SJCRH30 (cell line): ENCODE measurements at regions not wholly inside any gene's neighbourhood (a gene's known extent, or its start where the extent isn't known, plus 50 kb on each side); places are given as distances from the start of the nearest gene placed in this dataset.

Source experiments
- DNase-seq, 2 experiments: peaks; one replicate each; pipeline ENCODE4 v3.0.0-alpha.2; 2015 to 2020
- H3K27ac ChIP-seq: fragments of 250-450 bp; sonication (Bioruptor Pico); 2 replicates; pipeline ENCODE4 v1.5.1; 2020; ENCODE audit warnings: mild to moderate bottlenecking, moderate library complexity
- H3K27me3 ChIP-seq: fragments of 250-450 bp; sonication (Bioruptor Pico); 2 replicates; pipeline ENCODE4 v1.5.1; 2020; ENCODE audit warnings: mild to moderate bottlenecking, moderate library complexity
- H3K36me3 ChIP-seq: fragments of 250-450 bp; sonication (Bioruptor Pico); 2 replicates; pipeline ENCODE4 v1.5.1; 2020; ENCODE audit warnings: mild to moderate bottlenecking, moderate library complexity
- H3K4me1 ChIP-seq: fragments of 250-450 bp; sonication (Bioruptor Pico); 2 replicates; pipeline ENCODE4 v1.5.1; 2020; ENCODE audit warnings: mild to moderate bottlenecking, moderate library complexity
- H3K4me3 ChIP-seq: fragments of 250-450 bp; sonication (Bioruptor Pico); 2 replicates; pipeline ENCODE4 v1.5.1; 2020; ENCODE audit warnings: mild to moderate bottlenecking, moderate library complexity
- H3K9me3 ChIP-seq: fragments of 250-450 bp; sonication (Bioruptor Pico); replicated peaks from 2 replicates; pipeline ENCODE4 v1.5.1; 2020; ENCODE audit warnings: mild to moderate bottlenecking, moderate library complexity

DNA sequence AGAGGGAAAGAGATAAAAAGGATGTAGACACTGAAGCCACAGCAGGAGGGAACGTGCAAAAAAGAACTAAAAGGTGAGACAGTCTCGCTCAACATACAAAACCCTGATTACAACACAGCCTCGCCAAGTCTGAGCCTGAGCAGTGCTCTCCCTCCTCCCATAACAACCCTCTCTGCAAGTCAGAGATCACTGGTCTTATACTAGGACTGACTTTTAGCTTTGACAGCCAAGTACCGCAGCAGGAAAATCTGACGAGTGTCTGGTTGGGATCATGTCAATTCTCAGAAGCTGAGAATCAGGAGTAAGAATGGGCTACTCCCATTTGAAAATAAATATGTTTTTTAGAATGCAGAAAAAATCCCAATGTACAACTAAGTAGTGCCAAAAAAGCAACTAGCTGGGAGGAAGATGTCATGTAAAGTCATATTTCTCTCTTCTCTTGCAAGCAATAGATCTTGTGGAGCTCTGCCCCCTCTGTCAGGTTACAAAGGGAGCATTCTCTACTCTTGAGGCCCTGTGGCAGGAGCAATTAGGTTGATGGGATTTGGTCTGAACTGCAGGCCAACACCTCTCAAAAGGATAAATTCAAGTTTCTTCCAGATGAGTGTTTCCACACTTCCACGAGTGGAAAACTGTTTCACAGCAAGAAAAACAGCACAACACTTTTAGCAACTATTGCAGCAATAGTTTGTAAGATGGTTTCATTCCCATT is 118.9 kb upstream of the COL21A1 start:
- Histone ChIP-seq H3K27ac (no peak overlapping the region), H3K27me3 (no peaks in the 10 kb centered on the region), H3K4me3 (no peak overlapping the region), H3K36me3 (no peaks in the 10 kb centered on the region), H3K4me1 (peaks cover 26% of the 10 kb centered on the region), H3K9me3 (0 out of 2 replicates have a peak, but pooled peaks cover 3% of the 10 kb centered on the region)
- no peak for DNase-seq

- Histone ChIP-seq H3K27me3 (no peaks in the 10 kb centered on the region), H3K9me3 (no peaks in the 10 kb centered on the region), H3K27ac (peak overlapping the region; percentile 5; the same call in 1 of the 2 replicates), H3K4me1 (peaks cover 16% of the 10 kb centered on the region), H3K4me3 (no peak overlapping the region), H3K36me3 (no peaks in the 10 kb centered on the region)
- DNase-seq: no peak
Measured at GRCh38 chr6:56364827-56365339, 117.5 kb upstream of the COL21A1 start.

DNA sequence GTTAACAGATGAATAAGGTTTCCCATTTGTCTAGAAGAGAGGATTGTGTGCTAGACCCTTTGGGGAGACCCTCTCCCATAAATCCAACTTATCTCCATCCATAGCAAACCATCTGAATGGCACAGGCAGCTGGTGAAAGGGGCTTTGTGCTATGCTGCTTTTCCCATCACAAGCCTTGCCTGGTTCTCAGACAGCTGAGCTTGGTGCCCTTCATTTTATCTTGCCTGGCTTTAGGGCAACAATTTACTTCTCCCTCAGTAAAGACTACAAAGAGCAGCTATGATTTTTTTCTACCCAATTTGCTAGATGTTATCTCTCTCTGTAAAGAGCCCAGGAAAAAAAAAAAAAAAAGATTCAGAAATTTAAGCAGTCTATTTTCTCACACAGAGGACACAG is 117.0 kb upstream of the COL21A1 start:
- Histone ChIP-seq H3K27ac (peak overlapping the region; percentile 5; the same call in 1 of the 2 replicates), H3K4me3 (no peak overlapping the region), H3K9me3 (no peaks in the 10 kb centered on the region), H3K4me1 (peaks cover 16% of the 10 kb centered on the region), H3K27me3 (no peaks in the 10 kb centered on the region), H3K36me3 (no peaks in the 10 kb centered on the region)
- peak; percentile 23 to 54 for DNase-seq

GRCh38 chr6:56363796-56364430 is 116.5 kb upstream of the COL21A1 start:
- Histone ChIP-seq H3K4me1 (peaks cover 16% of the 10 kb centered on the region), H3K27me3 (no peaks in the 10 kb centered on the region), H3K4me3 (no peak overlapping the region), H3K9me3 (no peaks in the 10 kb centered on the region), H3K27ac (peak overlapping the region; percentile 5; the same call in 1 of the 2 replicates), H3K36me3 (no peaks in the 10 kb centered on the region)
- no peak for DNase-seq

- DNase-seq: no peak
- H3K4me3 ChIP-seq: no peak overlapping the region
- no peak overlapping the region for H3K27ac ChIP-seq
- H3K9me3 ChIP-seq: no peaks in the 10 kb centered on the region
- H3K27me3 ChIP-seq: no peaks in the 10 kb centered on the region
- H3K4me1 ChIP-seq: peaks cover 15% of the 10 kb centered on the region
- no peaks in the 10 kb centered on the region for H3K36me3 ChIP-seq
Measured at GRCh38 chr6:56361812-56362211, 114.4 kb upstream of the COL21A1 start.

DNA sequence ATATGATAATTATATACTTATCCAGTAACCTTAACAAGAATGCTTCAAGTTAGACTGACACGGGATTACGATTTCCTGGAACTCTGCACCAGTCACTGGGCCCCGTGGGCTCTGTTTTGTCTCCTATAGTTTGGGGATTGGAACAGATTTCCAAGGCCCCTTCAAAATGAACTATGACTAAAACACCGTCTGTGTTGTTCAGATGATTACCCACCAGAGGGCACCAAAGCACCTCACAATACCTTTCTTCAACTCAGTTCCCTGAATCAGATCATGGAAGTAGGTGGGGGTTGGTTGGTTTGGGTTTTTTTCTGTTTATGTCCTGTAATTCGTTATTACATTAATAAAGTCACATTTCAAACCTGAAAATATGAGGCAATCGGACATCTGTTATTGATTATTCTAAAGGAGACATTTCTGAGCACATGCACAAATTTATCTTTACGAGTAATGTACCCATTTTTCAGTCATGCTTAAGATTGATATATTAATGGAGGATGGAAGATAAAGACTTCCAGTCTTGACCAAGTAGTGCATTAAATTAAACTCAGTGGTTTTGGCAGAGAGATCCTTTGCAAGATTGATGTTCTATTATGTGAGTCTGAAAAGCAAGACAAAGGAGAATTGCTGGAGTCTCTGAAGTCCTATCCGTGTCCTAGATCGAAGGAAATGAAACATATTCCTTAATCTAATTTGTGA is 112.0 kb upstream of the COL21A1 start:
- DNase-seq: peak; percentile 64 to 89
- Histone ChIP-seq H3K27me3 (no peaks in the 10 kb centered on the region), H3K36me3 (no peaks in the 10 kb centered on the region), H3K9me3 (no peaks in the 10 kb centered on the region), H3K4me3 (no peak overlapping the region), H3K27ac (no peak overlapping the region), H3K4me1 (peaks cover 6% of the 10 kb centered on the region)

DNA sequence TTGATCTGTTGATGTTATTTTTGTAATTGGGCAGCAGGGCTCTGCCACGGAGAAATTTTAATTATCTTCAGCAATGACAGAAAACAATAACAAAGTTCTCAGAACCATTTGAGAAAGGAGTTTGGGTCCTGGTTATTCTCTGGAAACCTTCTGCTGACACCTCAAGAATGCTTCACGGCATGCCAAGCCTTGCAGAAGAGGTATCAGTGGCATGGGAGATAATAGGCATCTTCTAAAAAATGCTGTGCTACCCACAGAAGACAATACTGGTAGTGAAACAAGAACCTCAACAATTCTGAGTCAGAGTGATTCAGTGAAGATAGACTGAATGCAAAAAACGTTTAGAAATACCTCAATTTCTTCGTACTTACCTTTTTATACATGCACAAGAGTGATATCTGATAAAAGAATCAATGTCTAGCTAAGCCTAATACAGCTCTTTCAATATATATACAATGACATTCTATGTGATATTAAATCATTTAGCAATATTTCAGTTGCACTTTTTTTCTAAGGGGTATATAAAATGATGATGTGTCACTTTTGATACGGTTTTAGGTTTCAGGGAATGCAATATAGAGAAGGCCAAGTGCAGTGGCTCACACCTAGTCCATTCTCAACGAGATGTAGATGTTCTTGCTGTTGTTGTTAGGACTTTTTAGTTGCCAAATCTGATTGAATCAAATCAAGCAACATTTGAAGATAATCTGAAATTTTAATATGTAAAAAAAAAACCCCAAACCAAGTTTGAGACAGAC is 110.4 kb upstream of the COL21A1 start:
- H3K4me3 ChIP-seq: no peak overlapping the region
- peaks cover 4% of the 10 kb centered on the region; the same call in 1 of the 2 replicates for H3K9me3 ChIP-seq
- H3K27ac ChIP-seq: no peak overlapping the region

DNA sequence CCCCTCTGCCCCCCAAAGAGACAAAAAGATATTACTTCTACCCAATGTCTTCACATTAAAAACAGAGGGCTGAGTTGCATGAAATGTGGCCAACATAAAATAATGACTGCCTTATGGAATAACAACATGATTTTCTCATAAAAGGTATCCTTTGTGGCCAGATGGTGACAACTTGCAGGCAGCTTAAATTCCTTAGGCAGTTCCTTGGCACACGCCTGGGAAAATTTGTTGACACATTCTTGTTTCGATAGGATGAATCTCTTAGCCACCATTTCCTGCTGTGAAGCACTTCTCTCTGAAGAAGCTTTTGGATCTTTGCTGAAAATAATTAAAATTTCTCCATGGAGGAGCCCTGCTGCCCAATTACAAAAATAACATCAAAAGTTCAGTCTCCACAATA is 109.0 kb upstream of the COL21A1 start:
- Histone ChIP-seq H3K27me3 (no peaks in the 10 kb centered on the region), H3K36me3 (no peaks in the 10 kb centered on the region), H3K4me1 (0 out of 2 replicates have a peak, but pooled peaks cover 4% of the 10 kb centered on the region), H3K9me3 (peaks cover 4% of the 10 kb centered on the region; the same call in 1 of the 2 replicates), H3K27ac (no peak overlapping the region), H3K4me3 (no peak overlapping the region)
- DNase-seq: no peak

More for the DNA sequence above, 110.4 kb upstream of the COL21A1 start:
- Histone ChIP-seq H3K36me3 (no peaks in the 10 kb centered on the region), H3K27me3 (no peaks in the 10 kb centered on the region), H3K4me1 (0 out of 2 replicates have a peak, but pooled peaks cover 4% of the 10 kb centered on the region)
- no peak for DNase-seq

GRCh38 chr6:56353860-56354259 is 106.5 kb upstream of the COL21A1 start:
- no peak overlapping the region for H3K27ac ChIP-seq
- H3K27me3 ChIP-seq: no peaks in the 10 kb centered on the region
- no peak for DNase-seq
- H3K4me3 ChIP-seq: no peak overlapping the region
- H3K36me3 ChIP-seq: no peaks in the 10 kb centered on the region
- H3K9me3 ChIP-seq: peaks cover 4% of the 10 kb centered on the region; the same call in 1 of the 2 replicates
- H3K4me1 ChIP-seq: 0 out of 2 replicates have a peak, but pooled peaks cover 4% of the 10 kb centered on the region

DNA sequence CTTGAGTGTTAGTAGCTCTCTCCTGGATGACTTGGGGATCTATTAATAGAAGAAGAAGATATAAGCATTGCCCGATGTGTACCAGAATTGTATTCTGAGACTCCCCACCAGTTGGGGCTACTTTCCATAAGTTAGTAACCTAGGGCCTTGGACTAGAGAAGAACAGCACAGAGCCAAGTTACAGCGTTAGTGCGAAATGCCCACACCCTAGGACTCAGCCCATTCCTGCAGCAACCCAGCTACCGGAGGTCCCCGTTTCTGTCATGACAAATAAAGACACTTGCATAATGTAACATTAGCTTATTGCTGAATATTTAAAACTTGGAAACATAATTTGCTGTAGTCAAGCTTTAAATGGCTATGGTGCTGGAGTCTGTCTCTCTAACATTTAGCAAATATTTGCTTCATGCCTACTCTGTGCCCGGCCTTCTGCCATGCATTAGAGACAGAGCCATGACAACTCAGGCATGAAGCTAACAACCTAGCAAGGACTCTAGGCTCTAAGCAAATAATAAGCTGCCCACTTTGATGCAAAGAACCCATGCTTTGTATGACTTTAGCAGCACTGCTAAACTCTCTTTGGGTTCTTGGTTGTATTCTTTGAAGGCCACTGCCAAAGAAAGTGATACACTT is 103.4 kb upstream of the COL21A1 start:
- no peak overlapping the region for H3K27ac ChIP-seq
- no peaks in the 10 kb centered on the region for H3K4me1 ChIP-seq
- no peaks in the 10 kb centered on the region for H3K27me3 ChIP-seq
- DNase-seq: no peak
- no peaks in the 10 kb centered on the region for H3K36me3 ChIP-seq
- no peak overlapping the region for H3K4me3 ChIP-seq
- peaks cover 4% of the 10 kb centered on the region; the same call in 1 of the 2 replicates for H3K9me3 ChIP-seq

- no peak for DNase-seq
- H3K4me3 ChIP-seq: no peak overlapping the region
- H3K9me3 ChIP-seq: peaks cover 4% of the 10 kb centered on the region; the same call in 1 of the 2 replicates
- no peaks in the 10 kb centered on the region for H3K27me3 ChIP-seq
- H3K27ac ChIP-seq: no peak overlapping the region
- no peaks in the 10 kb centered on the region for H3K4me1 ChIP-seq
- no peaks in the 10 kb centered on the region for H3K36me3 ChIP-seq
Measured at GRCh38 chr6:56349194-56349593, 101.8 kb upstream of the COL21A1 start.

- peaks cover 4% of the 10 kb centered on the region; the same call in 1 of the 2 replicates for H3K9me3 ChIP-seq
- DNase-seq: no peak
- H3K36me3 ChIP-seq: no peaks in the 10 kb centered on the region
- no peaks in the 10 kb centered on the region for H3K4me1 ChIP-seq
- no peak overlapping the region for H3K27ac ChIP-seq
- no peak overlapping the region for H3K4me3 ChIP-seq
- H3K27me3 ChIP-seq: no peaks in the 10 kb centered on the region
Measured at GRCh38 chr6:56348578-56348977, 101.2 kb upstream of the COL21A1 start.

DNA sequence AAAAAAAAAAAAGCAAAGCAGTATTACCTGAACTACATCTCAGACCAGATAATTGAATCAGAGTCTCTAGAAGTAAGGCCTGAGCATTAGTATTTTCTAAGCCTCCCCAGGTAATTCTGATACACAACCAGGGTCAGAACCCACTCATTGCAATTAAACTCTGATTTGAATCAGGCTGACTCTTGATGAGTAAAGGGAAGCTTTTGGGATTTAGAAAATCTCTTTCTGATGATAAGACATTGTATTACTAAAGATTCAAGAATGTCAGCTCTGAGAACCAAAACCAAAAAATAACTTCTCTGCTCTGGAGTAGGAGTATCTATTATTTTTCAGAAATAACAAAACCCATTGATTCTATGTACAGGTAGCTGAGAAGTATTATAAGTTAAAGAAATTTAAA is 100.1 kb upstream of the COL21A1 start:
- no peak for DNase-seq
- no peaks in the 10 kb centered on the region for H3K27me3 ChIP-seq
- H3K36me3 ChIP-seq: no peaks in the 10 kb centered on the region
- no peaks in the 10 kb centered on the region for H3K4me1 ChIP-seq
- no peak overlapping the region for H3K27ac ChIP-seq
- H3K4me3 ChIP-seq: no peak overlapping the region
- no peaks in the 10 kb centered on the region for H3K9me3 ChIP-seq

- no peak for DNase-seq
- no peak overlapping the region for H3K27ac ChIP-seq
Measured at GRCh38 chr6:56346958-56347357, 99.6 kb upstream of the COL21A1 start.

More at GRCh38 chr6:56346958-56347357, 99.6 kb upstream of the COL21A1 start:
- Histone ChIP-seq H3K4me3 (no peak overlapping the region), H3K4me1 (no peaks in the 10 kb centered on the region), H3K36me3 (no peaks in the 10 kb centered on the region), H3K27me3 (no peaks in the 10 kb centered on the region), H3K9me3 (no peaks in the 10 kb centered on the region)
